ENCODE measurements at regions not wholly inside any gene's neighbourhood (a gene's known extent, or its start where the extent isn't known, plus 50 kb on each side); places are given as distances from the start of the nearest gene placed in this dataset.

DNA sequence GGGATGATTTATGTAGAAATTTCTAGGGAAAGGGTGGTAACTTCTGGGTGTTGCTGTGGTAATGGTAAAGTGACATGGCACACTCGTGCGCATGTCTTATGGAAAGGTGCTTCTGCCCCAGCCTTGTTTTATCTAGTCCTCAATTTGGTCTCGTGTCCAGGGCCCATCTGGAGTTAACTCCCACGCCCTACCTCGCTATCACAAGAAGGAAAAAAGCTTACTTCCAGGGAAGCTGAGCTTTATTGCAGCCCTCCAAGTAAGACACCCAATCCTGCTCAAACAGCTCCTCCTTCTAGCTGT is 611.8 kb downstream of the TNS3 start:
- no peak for DNase-seq

DNA sequence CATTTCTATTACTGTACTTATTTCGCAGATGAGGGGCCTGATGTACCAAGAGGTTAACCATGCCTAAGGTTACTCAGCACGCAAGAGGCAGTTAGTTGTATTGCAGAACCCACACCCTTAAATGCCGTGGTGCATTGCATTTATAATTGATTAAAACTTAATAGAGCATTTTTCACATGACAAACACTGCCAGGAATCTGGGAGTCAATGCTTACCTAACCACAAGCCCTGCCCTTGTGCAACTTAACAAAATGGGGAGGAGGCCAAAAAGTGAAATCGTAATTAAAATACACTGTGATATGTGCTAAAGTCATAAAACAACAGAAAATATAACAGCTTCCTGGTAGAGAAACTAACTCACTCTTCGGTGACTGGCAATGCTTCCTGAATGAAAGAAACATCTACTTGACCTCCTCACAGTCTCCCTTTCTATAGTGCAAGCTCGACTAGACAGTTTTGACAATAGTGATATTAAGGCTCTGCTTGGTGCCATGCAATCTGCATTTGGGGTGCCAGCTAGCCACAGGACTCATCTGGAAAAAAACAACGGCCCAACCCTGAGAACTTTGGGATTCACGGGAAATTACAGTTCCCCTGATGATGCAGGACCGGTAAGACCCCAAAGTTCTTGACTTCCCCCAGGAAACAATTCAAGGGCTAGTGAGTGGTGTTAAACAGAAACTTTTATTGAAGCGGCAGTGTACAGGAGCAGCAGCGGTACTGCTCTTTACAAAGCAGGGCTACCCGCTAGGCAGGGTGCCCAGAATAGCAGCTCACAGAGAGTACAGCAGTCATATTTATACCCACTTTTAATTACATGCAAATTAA is 612.4 kb downstream of the TNS3 start:
- DNase-seq, result no peak

DNA sequence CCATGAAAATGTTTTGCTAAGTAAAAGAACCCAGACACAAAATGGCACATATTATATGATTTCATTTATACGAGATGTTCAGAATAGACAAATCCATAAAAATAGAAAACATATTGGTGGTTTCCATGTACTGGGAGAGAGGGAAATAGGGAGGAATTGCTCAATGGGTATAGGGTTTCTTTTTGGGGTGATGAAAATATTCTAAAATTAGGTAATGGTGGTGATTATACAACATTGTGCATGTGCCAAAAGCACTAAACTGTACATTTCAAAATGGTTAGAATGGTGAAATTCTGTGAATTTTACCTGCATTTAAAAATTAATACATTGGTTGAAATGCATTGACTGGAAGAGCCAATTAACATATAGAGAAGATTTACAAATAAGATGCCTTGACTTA is 613.9 kb downstream of the TNS3 start:
- DNase-seq, result no peak

DNA sequence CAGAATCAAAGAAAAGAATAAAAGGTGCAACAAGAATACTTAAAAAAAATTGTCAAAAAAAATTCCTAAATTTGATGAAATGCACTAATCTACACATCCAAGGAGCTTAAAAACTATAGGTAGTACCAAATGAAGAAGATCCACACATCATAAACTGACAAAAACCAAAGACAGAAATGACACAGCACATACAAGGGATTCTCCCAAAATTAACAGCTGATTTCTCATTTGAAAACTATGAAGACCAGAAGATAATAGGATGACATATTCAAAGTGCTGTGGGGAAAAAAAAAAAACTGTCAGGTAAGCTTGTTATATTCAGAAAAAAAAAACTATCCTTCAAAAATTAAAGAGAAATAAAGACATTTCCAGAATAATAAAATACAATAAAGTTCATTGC is 618.2 kb downstream of the TNS3 start:
- DNase-seq, result no peak

DNA sequence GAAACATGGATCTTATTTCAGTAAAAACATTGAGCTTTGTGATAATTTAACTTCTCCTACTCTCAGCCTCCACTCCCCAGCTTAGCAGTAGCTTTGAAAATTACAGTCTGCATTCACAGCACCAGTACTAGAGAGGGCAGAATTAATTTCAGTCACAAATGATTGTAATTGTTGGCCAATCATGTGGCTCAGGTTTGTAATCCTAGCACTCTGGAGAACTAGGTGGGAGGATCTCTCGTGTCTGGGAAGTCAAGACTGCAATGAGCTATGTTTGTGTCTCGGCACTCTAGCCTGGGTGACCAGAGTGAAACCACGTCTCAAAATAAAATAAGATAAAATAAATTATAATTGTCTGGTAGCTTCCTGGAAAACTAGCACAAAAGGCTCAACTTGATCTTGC is 620.9 kb downstream of the TNS3 start:
- DNase-seq, result no peak

DNA sequence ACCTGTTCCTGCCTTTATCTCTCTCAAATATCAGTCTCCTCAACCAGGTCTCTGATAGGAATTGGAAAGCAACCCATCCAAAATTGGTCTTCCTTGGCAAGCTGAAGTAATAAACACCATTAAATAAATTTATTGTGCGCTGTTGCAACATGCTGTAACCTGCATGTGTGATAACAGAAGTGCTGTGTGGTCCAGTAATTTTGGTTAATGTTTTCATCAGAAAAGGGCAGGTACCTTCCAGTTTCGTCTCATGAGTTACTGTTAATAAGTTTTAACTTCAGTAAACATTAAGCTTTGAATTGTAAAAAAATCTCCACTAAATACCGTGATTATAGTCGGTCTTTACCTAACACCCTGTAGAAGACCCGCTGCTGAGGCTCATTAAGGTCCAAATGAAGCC is 624.7 kb downstream of the TNS3 start:
- DNase-seq, result no peak

DNA sequence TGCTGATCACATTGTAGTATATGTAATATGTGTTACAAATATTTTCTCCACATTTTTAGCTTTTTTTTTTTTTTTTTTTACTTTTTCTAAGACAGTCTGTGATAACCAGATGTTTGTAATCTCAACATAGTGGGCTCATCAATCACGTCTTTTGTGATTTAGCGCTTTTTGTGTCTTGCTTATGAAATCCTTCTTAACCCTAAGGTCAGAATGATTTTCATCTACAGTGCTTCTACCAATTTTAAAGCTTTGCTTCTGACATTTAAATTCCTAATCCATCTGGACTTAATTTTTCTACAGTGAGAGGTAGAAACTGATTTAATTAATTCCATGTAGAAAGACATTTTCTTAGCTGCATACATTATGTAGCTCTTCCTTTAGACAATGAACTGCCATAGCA is 626.4 kb downstream of the TNS3 start:
- DNase-seq, result no peak

DNA sequence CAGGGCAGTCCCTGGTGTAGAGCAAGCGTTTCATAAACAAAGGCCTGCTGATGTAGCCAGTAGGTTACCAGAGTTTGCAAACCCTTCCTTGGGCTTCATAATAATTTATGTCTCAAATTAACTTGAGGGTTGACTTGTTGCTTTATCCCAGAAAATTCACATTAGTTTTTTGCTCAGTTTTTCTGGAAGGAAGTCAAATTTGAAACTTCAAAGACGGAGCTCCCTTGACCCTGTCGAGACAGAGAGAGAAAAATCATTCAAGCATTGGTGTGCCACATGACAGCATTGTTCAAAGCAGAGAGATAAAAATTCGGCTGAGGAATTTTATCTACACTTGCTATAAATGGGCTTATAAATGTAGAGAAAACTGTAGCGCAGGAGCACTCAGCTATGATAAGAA is 627.7 kb downstream of the TNS3 start:
- no peak for DNase-seq

DNA sequence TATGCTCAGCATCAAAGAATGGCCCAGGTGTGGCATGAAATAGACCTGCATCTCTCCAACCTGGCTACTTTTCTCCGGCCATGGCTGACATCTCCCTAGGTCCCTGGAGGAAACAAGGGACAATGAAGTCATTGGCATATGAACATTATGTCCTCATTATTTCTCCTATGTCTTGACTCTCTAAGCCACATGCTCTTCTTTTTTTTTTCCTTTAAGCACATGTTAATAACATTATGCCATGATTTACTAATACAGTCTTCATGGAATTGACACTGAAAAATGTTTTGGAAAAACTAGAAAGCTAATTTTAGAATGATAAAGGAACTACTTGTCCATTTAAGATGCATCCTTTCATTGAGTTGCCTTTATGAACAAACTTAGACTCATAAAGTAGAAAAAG is 628.9 kb downstream of the TNS3 start:
- DNase-seq, result no peak

DNA sequence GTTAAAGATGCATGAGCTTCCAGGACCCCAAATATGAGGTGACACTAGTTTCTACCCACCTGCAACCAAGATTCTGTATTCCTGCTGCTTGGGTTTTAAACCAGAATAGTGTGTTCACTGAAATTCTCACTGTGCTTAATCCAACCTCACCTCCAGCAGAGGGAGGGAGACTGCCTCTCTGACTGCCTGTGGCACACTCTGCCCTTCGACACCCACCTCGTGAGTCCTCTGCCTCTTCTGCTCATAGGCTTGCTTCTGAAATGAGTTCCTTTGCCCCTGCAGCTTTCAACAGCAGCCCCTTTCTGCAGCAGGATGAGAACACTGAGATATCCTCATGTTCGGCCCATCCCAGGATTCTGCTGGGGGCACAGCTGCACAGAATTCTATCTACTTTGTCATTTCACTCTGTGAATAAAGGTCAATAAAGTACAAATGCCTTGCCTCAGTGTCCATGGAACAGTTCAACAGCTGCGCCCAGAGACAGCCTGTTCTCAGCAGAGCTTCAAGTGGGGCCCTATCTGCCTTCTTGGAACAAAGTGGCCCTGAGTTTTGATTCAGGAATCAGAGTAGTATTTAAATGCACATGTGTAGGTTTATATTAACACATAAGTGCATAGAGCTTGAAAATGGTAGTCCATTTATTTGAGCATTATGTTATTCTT is 632.5 kb downstream of the TNS3 start:
- DNase-seq, result no peak

DNA sequence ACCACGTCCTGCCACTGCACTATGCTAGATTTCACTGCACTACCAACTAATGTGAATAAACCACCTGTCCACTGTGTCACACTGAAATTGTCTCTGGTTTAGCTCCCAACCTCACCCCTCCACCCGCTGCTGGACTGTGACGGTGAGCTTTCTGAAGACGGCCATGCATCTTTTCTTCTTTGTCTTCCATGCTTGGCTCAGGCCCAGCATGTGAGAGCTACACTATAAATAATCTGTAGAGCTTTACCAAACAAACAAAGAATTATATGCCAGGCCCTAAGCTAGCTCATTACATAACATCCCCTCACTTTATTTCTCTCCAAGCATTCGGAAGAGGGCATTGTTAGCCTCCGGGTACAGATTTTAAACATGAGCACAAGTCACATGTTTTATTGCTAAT is 633.2 kb downstream of the TNS3 start:
- DNase-seq, result no peak

DNA sequence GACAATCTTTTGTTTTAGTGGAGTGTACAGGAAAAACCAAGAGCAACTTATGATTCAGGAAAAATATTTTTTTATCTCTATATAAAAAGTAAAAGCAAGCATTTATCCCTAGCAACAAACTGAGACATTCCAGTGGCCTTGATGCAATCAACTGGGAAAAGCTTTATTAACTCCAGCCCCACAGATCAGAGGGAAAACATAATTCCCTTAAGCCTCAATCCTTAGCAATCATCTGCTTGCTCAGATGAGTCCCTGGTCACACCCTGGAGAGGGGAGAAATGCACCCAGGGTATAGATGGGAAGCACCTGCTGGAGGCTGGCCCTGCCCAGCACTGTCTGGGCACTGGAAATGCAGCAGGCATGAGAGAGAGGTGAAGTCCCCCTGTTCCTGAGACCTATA is 636.6 kb downstream of the TNS3 start:
- no peak for DNase-seq

DNA sequence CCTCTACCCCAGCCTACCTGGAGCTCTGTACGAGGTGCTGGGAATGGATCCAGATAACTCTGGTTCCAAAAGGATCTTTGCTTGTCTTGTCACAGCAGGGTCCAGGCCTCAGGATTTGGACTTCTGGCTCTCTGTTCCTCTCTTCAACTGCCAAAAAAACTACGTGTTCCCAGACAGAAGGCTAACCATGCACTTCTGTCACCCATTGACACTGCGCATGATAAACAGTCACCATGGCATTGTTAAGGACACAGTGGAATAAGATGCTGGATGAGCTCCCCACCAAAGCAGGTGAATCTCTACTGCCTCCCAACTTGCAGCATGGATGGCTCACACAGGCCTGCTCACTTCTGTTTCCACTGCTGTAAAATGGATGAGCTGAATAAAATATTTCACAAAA is 637.9 kb downstream of the TNS3 start:
- no peak for DNase-seq

DNA sequence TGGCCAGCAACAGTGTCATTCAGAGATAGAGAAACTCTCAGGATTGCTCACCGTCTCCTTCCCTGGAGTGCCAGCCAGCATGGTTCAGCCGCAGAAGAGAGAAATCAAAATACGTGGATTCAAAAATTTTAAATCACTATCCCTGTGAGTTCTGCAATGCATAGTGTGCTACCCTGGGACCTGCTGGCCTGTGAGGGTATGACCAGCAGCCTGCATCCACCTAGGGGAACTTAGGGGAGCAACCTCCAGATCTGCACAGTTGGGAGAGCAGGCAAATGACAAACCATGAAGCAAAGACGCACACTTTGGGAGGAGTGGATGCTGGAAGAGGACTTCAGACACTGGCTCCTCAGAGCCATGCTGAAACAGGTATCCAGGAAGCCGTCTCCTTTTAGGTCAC is 639.3 kb downstream of the TNS3 start:
- no peak for DNase-seq

DNA sequence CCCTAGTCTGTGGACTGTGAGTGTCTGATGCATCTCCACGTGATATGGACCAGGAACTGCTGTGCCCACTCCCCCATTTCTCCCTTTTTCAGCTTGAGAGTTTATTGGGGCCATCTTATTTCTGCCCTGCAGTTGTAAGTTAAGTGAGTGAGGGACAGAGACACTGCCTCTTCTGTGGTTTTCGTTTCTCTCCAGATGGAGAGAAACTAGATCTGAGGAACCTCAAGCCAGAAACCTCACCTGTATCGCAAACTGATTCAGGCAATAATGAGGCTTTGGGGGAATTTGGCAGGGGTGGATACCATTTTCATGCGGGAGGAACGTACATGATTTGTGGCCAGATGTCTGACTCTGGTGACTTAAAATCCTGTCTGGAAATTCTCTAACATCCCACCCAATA is 641.7 kb downstream of the TNS3 start:
- no peak for DNase-seq

DNA sequence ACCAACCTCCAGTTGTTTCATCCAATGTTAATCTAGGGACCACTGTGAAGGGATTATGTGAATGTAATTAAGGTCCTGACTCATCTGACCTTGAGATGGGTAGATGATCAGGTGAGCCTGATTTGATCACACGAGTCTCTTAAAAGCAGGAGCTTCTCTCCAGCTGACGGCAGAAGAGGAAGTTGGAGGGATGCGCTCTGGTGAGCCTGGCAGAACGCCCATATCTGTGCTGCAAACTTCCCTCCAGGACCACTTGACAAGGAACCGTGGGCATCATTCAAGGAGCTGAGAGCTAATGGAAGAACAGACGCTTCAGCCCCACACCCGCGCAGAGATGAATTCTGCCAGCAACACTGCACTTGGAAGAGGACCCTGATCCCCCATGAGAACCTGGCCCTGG is 642.4 kb downstream of the TNS3 start:
- no peak for DNase-seq

DNA sequence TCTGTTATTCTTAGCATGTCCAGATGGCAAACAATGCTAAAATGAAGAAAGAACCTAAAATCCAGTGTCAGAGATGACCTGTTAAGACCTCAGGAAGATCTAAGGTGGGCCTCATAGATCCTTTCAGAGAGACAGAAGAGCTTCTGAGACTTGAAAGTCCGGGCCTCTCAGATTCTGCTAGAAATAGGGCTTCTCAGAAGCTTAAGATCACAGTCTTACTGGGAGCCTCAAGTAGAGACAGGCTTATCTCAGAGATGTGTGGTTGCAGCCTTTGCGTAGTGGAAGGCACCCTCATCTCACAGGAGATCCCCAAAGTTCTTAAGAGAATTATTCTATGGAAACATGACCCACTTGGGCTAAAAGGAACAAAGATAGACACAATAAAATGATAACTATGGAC is 642.8 kb downstream of the TNS3 start:
- no peak for DNase-seq

DNA sequence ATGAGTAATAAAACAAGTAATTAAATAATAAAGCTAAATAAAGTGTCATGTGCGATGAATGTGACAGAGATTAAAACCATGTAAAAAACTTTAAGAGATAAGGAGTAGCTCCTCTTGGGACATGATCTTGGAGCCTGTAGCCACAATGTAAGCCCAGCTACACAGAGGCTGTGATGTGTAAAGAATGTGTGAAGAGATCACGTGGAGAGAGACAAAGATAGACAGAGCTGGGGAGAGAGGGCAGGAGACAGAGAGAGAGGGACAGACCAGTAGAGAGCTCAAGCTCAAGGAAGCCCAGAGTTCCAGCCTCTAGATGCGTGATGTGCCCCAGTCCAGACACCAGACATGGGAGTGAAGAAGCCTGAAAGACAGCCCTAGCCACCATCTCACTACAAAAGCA is 644.1 kb downstream of the TNS3 start:
- DNase-seq, result no peak

DNA sequence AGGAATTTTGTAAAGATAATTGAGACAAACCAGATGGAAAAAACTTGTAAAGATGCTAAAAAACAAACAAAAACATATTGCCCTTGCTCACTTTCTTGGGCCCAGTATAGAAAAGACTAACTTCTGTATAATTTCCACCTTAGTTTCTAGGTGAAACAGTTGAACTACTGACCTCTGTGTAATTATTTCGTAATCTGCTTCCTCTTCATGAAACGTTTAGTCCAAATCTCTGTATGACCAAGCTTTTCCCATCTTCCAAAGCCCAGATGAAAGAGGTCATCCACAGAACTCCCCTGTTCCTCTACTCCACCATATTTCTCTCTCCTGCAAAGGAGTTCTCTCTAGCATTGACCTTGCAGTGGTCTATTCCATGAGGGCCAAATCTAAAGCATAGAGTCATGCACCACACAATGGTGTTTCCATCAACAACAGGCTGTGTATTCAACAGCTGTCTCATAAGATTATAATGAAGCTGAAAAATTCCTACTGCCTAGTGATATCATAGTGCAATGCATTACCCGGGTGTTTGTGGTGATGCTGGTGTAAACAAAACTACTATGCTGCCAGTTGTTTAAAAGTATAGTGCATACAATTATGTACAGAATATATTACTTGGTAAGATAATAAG is 647.6 kb downstream of the TNS3 start:
- DNase-seq, result no peak

DNA sequence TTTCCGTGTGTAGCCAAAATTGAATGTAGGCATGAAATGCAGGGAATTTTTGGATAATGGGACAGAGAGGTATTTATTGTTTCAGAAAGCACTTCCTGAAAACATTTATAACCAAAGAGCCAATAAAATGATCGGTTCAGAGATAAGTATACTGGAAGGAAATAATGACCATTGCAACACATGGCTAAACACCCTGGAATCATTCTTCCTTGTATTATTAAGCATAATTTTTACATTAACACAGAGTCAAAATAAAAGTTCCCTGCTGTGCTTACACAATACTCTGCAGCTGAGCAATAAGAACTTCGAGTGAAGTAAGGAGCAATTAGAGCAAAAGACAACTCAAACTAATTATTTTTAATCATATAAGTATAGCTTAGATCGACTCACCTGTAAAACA is 648.3 kb downstream of the TNS3 start:
- no peak for DNase-seq

DNA sequence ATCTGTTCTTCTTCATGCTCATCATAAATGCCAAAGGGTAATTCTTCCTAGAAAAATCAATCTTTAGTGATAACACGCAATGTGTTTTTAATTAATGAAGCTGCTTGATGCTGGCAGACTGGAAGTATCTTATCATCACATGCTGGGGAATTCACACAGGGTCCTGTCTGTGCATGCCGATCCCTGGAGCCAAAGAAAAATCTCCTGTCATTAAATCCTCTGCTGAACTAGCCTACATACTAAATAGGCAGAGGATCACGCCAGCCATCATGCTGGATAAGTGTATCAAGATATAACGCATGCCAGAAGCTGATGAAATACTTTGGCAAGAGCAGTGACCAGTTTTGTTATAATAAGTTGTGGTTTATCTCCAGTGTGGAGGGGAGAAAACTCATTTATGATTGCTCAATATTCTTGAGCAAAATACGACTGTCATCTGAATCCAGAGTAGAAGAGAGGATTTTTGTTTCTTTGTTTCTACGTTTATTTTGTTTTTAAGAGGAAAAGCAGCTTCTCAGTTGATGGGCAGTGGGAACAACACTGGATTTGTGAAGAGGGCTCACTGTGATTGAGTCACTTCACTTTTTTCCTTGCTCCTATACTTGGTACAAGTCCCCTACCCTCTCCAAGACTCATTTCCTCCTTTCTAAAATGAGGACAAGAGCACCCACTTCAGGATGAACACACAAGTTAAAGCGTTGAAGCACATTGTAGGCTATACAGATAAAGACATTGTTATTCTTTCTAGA is 649.1 kb downstream of the TNS3 start:
- no peak for DNase-seq

DNA sequence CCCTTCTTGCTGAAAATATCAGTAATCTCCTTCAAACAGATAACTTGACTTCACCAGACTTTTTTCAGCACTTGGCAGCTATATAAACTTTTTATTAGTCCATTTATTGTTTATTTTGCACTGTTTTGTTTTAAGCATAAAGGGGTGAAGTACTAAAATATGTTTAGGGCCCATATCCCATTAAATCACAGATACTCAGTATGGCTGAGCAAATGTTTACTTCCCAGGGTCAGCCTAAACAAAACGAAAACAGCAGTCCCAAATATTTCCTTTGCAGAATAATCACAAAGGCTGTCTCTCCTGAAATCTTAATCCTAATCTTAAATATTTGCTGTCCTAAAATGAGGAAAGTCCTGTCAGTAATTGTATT is 649.6 kb downstream of the TNS3 start:
- DNase-seq, result no peak

DNA sequence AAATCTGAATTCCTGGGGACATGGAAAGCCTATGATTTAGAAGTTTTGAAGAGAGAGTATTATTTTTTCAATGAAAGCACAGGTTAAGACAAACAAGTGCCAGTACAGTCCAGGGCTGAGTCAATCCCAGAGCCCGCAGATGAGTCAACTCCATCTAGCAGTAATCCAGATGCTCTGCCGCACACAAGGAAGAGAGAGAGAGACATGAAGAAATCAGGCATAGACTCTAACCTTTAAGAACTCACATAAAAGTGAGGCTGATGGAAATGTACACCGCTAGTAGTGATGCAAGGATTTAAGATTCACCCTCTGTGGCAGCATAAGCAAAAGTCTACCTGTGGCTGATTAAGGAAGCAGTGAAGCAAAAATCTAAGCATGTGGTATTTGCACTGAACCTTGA is 651.5 kb downstream of the TNS3 start:
- DNase-seq, result no peak

DNA sequence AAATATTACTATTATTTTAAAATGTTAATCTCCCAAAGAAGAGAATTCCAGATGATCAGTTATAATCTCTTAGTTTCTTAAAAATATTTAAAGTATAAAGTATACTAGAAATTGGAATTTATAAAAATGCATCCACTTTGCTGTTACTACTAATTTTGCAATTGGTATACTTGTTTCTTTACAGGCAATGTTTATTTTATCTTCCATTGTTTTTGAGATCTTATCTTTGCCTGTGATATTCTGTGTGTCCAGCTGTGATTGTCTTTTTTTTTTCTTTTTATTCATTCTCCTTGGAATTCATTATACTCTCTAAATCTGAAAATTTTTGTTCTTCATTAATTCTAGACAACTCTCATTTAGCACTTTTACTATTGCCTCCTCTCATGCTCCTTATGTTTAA is 652.6 kb downstream of the TNS3 start:
- DNase-seq, result no peak

Measured in activated naive CD4-positive, alpha-beta T cell treated with anti-CD3 and anti-CD28 coated beads, Interleukin-2, amount 50 U/mL, for 16 hours (primary cell).